Fibroblast of skin of abdomen (primary cell): ENCODE measurements at regions not wholly inside any gene's neighbourhood (a gene's known extent, or its start where the extent isn't known, plus 50 kb on each side); places are given as distances from the start of the nearest gene placed in this dataset.

ENCODE experiments used
- DNase-seq: peaks from one replicate; pipeline ENCODE4 v3.0.0-alpha.2; 2013

- no peak for DNase-seq
Measured at GRCh38 chrX:10819973-10820372, 199.6 kb upstream of the MID1 start.

GRCh38 chrX:10821293-10821692, 200.9 kb upstream of the MID1 start:
- no peak for DNase-seq

GRCh38 chrX:10828036-10828435, 207.7 kb upstream of the MID1 start:
- DNase-seq: no peak

GRCh38 chrX:10828640-10829039, 208.3 kb upstream of the MID1 start:
- DNase-seq: no peak

GRCh38 chrX:10831716-10832502, 211.5 kb upstream of the MID1 start:
- no peak for DNase-seq

- peak; percentile 10 for DNase-seq
Measured at GRCh38 chrX:10833299-10834169, 213.1 kb upstream of the MID1 start.

GRCh38 chrX:10841579-10841978, 221.2 kb upstream of the MID1 start:
- DNase-seq: peak; percentile 45

GRCh38 chrX:10842646-10843045, 222.3 kb upstream of the MID1 start:
- no peak for DNase-seq

- DNase-seq: peak; percentile 8
Measured at GRCh38 chrX:10847333-10847732, 226.9 kb upstream of the MID1 start.

- DNase-seq: no peak
Measured at GRCh38 chrX:10851809-10852208, 231.4 kb upstream of the MID1 start.

GRCh38 chrX:10854594-10854993, 234.2 kb upstream of the MID1 start:
- no peak for DNase-seq

- DNase-seq: no peak
Measured at GRCh38 chrX:10855845-10856244, 235.5 kb upstream of the MID1 start.

- no peak for DNase-seq
Measured at GRCh38 chrX:10856797-10857196, 236.4 kb upstream of the MID1 start.

GRCh38 chrX:10859353-10859752, 239.0 kb upstream of the MID1 start:
- no peak for DNase-seq

- DNase-seq: no peak
Measured at GRCh38 chrX:10875995-10876394, 235.1 kb upstream of the HCCS start.

- no peak for DNase-seq
Measured at GRCh38 chrX:10882484-10882883, 228.6 kb upstream of the HCCS start.

- DNase-seq: peak; percentile 84
Measured at GRCh38 chrX:10884246-10884645, 226.9 kb upstream of the HCCS start.

GRCh38 chrX:10892621-10893225, 218.4 kb upstream of the HCCS start:
- peak; percentile 83 for DNase-seq

- peak; percentile 44 for DNase-seq
Measured at GRCh38 chrX:10893366-10893765, 217.8 kb upstream of the HCCS start.

- no peak for DNase-seq
Measured at GRCh38 chrX:10893976-10894375, 217.2 kb upstream of the HCCS start.

- no peak for DNase-seq
Measured at GRCh38 chrX:10897768-10898167, 213.4 kb upstream of the HCCS start.

- peak; percentile 56 for DNase-seq
Measured at GRCh38 chrX:10900585-10901289, 210.4 kb upstream of the HCCS start.

- no peak for DNase-seq
Measured at GRCh38 chrX:10901290-10901633, 209.9 kb upstream of the HCCS start.
